GM12872 (cell line): ENCODE measurements at regions not wholly inside any gene's neighbourhood (a gene's known extent, or its start where the extent isn't known, plus 50 kb on each side); places are given as distances from the start of the nearest gene placed in this dataset.

ENCODE experiments used
- CTCF ChIP-seq: IDR thresholded peaks from 3 replicates; pipeline ENCODE4 v1.5.1; 2011; ENCODE audit warnings: low read depth, mild to moderate bottlenecking, low read length, moderate library complexity; ENCODE audit not compliant: insufficient read depth

- TF ChIP-seq CTCF = no peak
Observed at GRCh38 chr16:62208934-62209333, 172.7 kb upstream of the CDH8 start.

GRCh38 chr16:62205459-62205858 lies 169.2 kb upstream of the CDH8 start:
- TF ChIP-seq CTCF = no peak

- TF ChIP-seq CTCF = no peak
Observed at GRCh38 chr16:62201911-62202310, 165.7 kb upstream of the CDH8 start.

GRCh38 chr16:62194828-62195227 lies 158.6 kb upstream of the CDH8 start:
- no peak for TF ChIP-seq CTCF

GRCh38 chr16:62190426-62190825 lies 154.2 kb upstream of the CDH8 start:
- peak; percentile 22; the same call in 1 of the 3 replicates for TF ChIP-seq CTCF

GRCh38 chr16:62177351-62178203 lies 141.3 kb upstream of the CDH8 start:
- TF ChIP-seq CTCF = no peak

GRCh38 chr16:62170642-62171041 lies 134.4 kb upstream of the CDH8 start:
- no peak for TF ChIP-seq CTCF
